Kidney (tissue), 13 donors: ENCODE measurements at regions not wholly inside any gene's neighbourhood (a gene's known extent, or its start where the extent isn't known, plus 50 kb on each side); places are given as distances from the start of the nearest gene placed in this dataset.

Experiments used
- DNase-seq, 5 donors: peaks; one replicate each; pipeline ENCODE4 v3.0.0-alpha.2; 2013 to 2020
- FAIRE-seq: peaks from 2 replicates; lab custom pipeline; 2012; peaks lifted over from hg19 to GRCh38; lab: Jason Lieb, UNC
- H3K27ac ChIP-seq, 2 donors: one replicate each; pipeline ENCODE4 v1.7.0; 2013; ENCODE audit warnings: low read depth in 2 of 2, low read length in 2 of 2, inconsistent platforms in 1 of 2
- H3K27me3 ChIP-seq: one replicate; pipeline ENCODE4 v1.7.1; 2013; ENCODE audit warnings: low read length, inconsistent platforms; ENCODE audit not compliant: control insufficient read depth, insufficient read depth
- H3K36me3 ChIP-seq, 3 donors: one replicate each; pipeline versions ENCODE4 v1.7.0 to v1.7.1; 2013; ENCODE audit warnings: low read length in 3 of 3, control low read depth in 1 of 3, inconsistent platforms in 1 of 3; ENCODE audit not compliant: insufficient read depth in 3 of 3, control insufficient read depth in 2 of 3
- H3K4me1 ChIP-seq, 3 donors: one replicate each; pipeline versions ENCODE4 v1.7.0 to v1.7.1; 2013; ENCODE audit warnings: low read length in 3 of 3, inconsistent platforms in 1 of 3, low read depth in 1 of 3; ENCODE audit not compliant: control insufficient read depth in 2 of 3, insufficient read depth in 2 of 3
- H3K4me3 ChIP-seq, 3 donors: one replicate each; pipeline versions ENCODE4 v1.7.0 to v1.8.1; 2013; ENCODE audit warnings: low read length in 3 of 3, control low read depth in 1 of 3, inconsistent platforms in 1 of 3
- H3K9ac ChIP-seq, 3 donors: one replicate each; pipeline versions ENCODE4 v1.7.0 to v1.7.1; 2013; ENCODE audit warnings: low read length in 3 of 3, control low read depth in 1 of 3, inconsistent platforms in 1 of 3
- H3K9me3 ChIP-seq, 3 donors: one replicate each; pipeline versions ENCODE4 v1.7.0 to v1.7.1; 2013; ENCODE audit warnings: low read length in 3 of 3, control low read depth in 1 of 3, inconsistent platforms in 1 of 3; ENCODE audit not compliant: control insufficient read depth in 2 of 3, insufficient read depth in 1 of 3
- intact Hi-C: fragments of 100-400 bp; cut with DNase I; formaldehyde crosslinking; loops from one replicate; pipeline ENCODE4 v1.11.1; 2022
- TF ChIP-seq, protein P1 (sequence below): IDR thresholded peaks from 3 replicates; pipeline ENCODE4 v1.5.1; 2012; ENCODE audit warnings: mild to moderate bottlenecking, moderate library complexity, borderline replicate concordance; ENCODE audit not compliant: insufficient read depth; ENCODE audit errors: extremely low read depth
- donor health status: control.
- donor health status: control.
- donor health status: control.
- donor health status: control.
- donor health status: control.
- donor health status: DM: yes; HTN: yes; CAD: no.
- donor health status: Normal renal cell carcinoma (clear cell type).

DNA sequence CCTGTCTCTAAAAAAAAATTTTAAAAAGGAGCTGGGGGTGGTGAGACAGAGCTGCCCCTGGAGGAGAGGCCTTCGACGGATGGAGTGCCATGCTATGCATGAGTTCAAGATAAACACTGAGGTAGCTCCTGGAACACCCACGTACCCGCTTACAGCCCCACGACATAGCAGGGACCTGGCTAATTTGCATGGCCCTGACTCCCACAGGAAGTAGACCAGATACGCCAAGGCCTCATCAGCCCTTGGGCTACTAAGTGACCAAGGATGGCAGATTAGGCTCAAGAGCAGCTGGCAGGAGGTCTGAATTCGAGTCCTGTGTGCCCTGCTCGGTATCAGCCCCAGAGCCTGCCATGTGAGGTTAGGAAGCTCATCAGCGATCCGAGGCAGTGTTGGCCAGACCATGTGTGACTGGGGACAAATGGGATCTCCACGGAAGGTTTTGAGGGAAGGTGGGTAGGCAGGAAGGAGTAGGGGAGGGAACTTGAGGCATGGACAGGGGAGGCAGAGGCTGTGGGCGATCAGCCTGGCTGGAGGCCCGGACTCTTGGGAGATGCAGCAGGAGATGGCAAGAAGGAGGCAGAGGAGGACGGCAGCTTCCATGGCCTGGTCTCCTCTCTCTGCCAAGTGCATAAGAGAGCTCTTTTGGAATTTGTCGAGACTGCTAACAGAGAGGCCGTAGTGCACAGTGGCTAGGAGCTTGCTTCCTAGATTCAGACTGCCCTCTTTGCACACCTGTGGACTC lies 218.3 kb downstream of the GLI2 start:
- intact Hi-C loops: no loop called here
- no peak overlapping the region for H3K27ac ChIP-seq
- no peak for DNase-seq
- H3K4me3 ChIP-seq: no peak overlapping the region
- H3K4me1 ChIP-seq: no peaks in the 10 kb centered on the region
- H3K9ac ChIP-seq: no peak overlapping the region
- no peak for FAIRE-seq
- H3K36me3 ChIP-seq: no peaks in the 10 kb centered on the region
- TF ChIP-seq, protein P1, sequence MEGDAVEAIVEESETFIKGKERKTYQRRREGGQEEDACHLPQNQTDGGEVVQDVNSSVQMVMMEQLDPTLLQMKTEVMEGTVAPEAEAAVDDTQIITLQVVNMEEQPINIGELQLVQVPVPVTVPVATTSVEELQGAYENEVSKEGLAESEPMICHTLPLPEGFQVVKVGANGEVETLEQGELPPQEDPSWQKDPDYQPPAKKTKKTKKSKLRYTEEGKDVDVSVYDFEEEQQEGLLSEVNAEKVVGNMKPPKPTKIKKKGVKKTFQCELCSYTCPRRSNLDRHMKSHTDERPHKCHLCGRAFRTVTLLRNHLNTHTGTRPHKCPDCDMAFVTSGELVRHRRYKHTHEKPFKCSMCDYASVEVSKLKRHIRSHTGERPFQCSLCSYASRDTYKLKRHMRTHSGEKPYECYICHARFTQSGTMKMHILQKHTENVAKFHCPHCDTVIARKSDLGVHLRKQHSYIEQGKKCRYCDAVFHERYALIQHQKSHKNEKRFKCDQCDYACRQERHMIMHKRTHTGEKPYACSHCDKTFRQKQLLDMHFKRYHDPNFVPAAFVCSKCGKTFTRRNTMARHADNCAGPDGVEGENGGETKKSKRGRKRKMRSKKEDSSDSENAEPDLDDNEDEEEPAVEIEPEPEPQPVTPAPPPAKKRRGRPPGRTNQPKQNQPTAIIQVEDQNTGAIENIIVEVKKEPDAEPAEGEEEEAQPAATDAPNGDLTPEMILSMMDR: no peak
- no peaks in the 10 kb centered on the region for H3K27me3 ChIP-seq
- H3K9me3 ChIP-seq: no peaks in the 10 kb centered on the region

DNA sequence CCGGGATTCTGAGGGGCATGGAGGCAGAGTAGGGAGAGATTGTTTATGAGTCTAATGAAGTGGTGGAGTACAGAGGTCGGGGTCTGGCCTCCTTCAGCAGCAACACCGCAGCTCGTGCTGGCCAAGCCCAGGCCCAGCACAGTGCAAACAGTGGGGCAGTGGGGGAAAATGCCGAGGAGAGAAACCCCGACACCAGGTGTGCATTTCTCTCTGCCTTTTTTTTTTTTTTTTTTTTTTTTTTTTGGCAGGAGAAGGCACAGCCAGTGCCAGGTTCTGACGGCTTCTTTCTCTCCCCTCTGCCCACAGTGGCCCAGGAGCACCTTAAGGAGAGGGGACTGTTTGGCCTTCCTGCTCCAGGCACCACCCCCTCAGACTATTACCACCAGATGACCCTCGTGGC lies 219.3 kb downstream of the GLI2 start:
- DNase-seq: no peak
- intact Hi-C loops: no loop called here
- no peaks in the 10 kb centered on the region for H3K9me3 ChIP-seq
- H3K4me1 ChIP-seq: no peaks in the 10 kb centered on the region
- H3K4me3 ChIP-seq: no peak overlapping the region
- H3K27ac ChIP-seq: no peak overlapping the region
- H3K9ac ChIP-seq: no peak overlapping the region
- H3K36me3 ChIP-seq: no peaks in the 10 kb centered on the region
- H3K27me3 ChIP-seq: no peaks in the 10 kb centered on the region
- no peak for FAIRE-seq
- TF ChIP-seq, protein P1: no peak

DNA sequence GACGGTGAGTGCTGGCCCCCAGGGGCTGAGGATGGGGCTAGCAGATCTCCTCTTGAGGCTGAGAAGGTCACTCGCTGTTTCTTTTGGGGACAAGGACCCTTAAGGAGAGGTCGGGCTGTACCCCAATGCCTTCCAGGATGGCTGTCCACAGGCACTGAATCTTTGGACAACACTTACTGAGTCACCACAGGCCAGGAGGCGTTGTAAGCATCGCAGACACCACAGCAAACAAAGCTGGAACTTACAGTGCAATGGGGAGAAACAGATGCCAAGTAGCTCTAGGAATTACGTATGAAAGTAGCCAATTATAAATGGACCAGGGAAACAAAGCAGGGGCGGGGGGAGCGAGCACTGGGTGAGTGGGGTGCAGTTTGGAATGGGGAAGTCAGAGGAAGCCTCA lies 219.8 kb downstream of the GLI2 start:
- intact Hi-C loops: no loop called here
- no peak for FAIRE-seq
- H3K9me3 ChIP-seq: no peaks in the 10 kb centered on the region

More for the DNA sequence above, 219.8 kb downstream of the GLI2 start:
- H3K27ac ChIP-seq: no peak overlapping the region
- H3K9ac ChIP-seq: no peak overlapping the region
- TF ChIP-seq, protein P1: no peak
- no peak overlapping the region for H3K4me3 ChIP-seq
- H3K4me1 ChIP-seq: no peaks in the 10 kb centered on the region
- no peaks in the 10 kb centered on the region for H3K36me3 ChIP-seq
- no peaks in the 10 kb centered on the region for H3K27me3 ChIP-seq
- DNase-seq: no peak
